SJSA1 (cell line): ENCODE measurements at regions not wholly inside any gene's neighbourhood (a gene's known extent, or its start where the extent isn't known, plus 50 kb on each side); places are given as distances from the start of the nearest gene placed in this dataset.
A peak's percentile ranks its signal among the peaks of the same experiment; 100 is the strongest.
"Not testable (repeated sequence)": the region's sequence is repeated elsewhere in the genome, so short reads cannot be mapped to it uniquely, and the experiment has no call there.

Source experiments
- DNase-seq, 2 experiments: peaks; one replicate each; pipeline ENCODE4 v3.0.0-alpha.2; 2015 to 2020; ENCODE audit warnings: low spot score in 2 of 2, low read depth in 1 of 2
- H3K27ac ChIP-seq: fragments of 250-450 bp; sonication (Bioruptor Pico); 2 replicates; pipeline ENCODE4 v1.5.1; 2020; ENCODE audit warnings: mild to moderate bottlenecking, moderate library complexity
- H3K27me3 ChIP-seq: fragments of 250-450 bp; sonication (Bioruptor Pico); replicated peaks from 2 replicates; pipeline ENCODE4 v1.5.1; 2020; ENCODE audit warnings: mild to moderate bottlenecking, moderate library complexity
- H3K36me3 ChIP-seq: fragments of 250-450 bp; sonication (Bioruptor Pico); 2 replicates; pipeline ENCODE4 v1.5.1; 2020; ENCODE audit warnings: mild to moderate bottlenecking
- H3K4me1 ChIP-seq: fragments of 250-450 bp; sonication (Bioruptor Pico); replicated peaks from 2 replicates; pipeline ENCODE4 v1.6.1; 2021; ENCODE audit warnings: mild to moderate bottlenecking
- H3K4me3 ChIP-seq: fragments of 250-450 bp; sonication (Bioruptor Pico); 2 replicates; pipeline ENCODE4 v1.5.1; 2020; ENCODE audit warnings: mild to moderate bottlenecking
- H3K9me3 ChIP-seq: fragments of 250-450 bp; sonication (Bioruptor Pico); replicated peaks from 2 replicates; pipeline ENCODE4 v1.5.1; 2020; ENCODE audit warnings: mild to moderate bottlenecking

GRCh38 chr12:104878858-104879257 lies 79.2 kb downstream of the SLC41A2 start:
- H3K4me1 ChIP-seq, H3K9me3 ChIP-seq, DNase-seq, H3K27ac ChIP-seq, H3K27me3 ChIP-seq, H3K4me3 ChIP-seq, H3K36me3 ChIP-seq: not testable (repeated sequence)

GRCh38 chr12:104877103-104877705 lies 80.9 kb downstream of the SLC41A2 start:
- Histone ChIP-seq H3K4me1 (no peaks in the 10 kb centered on the region), H3K4me3 (no peak overlapping the region), H3K36me3 (no peaks in the 10 kb centered on the region), H3K27ac (no peak overlapping the region), H3K9me3 (no peaks in the 10 kb centered on the region), H3K27me3 (no peaks in the 10 kb centered on the region)
- peak in 1 of 2 experiments; percentile 16 for DNase-seq

- H3K9me3 ChIP-seq: no peaks in the 10 kb centered on the region
- no peak overlapping the region for H3K4me3 ChIP-seq
- H3K27me3 ChIP-seq: peaks cover 2% of the 10 kb centered on the region; the same call in 1 of the 2 replicates
- no peak overlapping the region for H3K27ac ChIP-seq
- no peaks in the 10 kb centered on the region for H3K4me1 ChIP-seq
- no peaks in the 10 kb centered on the region for H3K36me3 ChIP-seq
- no peak for DNase-seq
These were observed 84.7 kb downstream of the SLC41A2 start for GRCh38 chr12:104873374-104873773.

- H3K4me3 ChIP-seq: no peak overlapping the region
- H3K36me3 ChIP-seq: no peaks in the 10 kb centered on the region
- H3K27me3 ChIP-seq: peaks cover 5% of the 10 kb centered on the region; the same call in 1 of the 2 replicates
- no peak for DNase-seq
- no peak overlapping the region for H3K27ac ChIP-seq
- no peaks in the 10 kb centered on the region for H3K9me3 ChIP-seq
- H3K4me1 ChIP-seq: no peaks in the 10 kb centered on the region
These were observed 87.3 kb downstream of the SLC41A2 start for GRCh38 chr12:104870797-104871196.

GRCh38 chr12:104866291-104866690 lies 91.8 kb downstream of the SLC41A2 start:
- DNase-seq: no peak

GRCh38 chr12:104865080-104865479 lies 93.0 kb downstream of the SLC41A2 start:
- H3K27ac ChIP-seq: no peak overlapping the region
- H3K27me3 ChIP-seq: peaks cover 2% of the 10 kb centered on the region; the same call in 1 of the 2 replicates
- no peaks in the 10 kb centered on the region for H3K36me3 ChIP-seq
- H3K4me1 ChIP-seq: no peaks in the 10 kb centered on the region
- H3K9me3 ChIP-seq: no peaks in the 10 kb centered on the region
- H3K4me3 ChIP-seq: no peak overlapping the region
- DNase-seq: no peak

More at GRCh38 chr12:104866291-104866690, 91.8 kb downstream of the SLC41A2 start:
- no peaks in the 10 kb centered on the region for H3K9me3 ChIP-seq
- H3K4me3 ChIP-seq: no peak overlapping the region
- H3K27ac ChIP-seq: no peak overlapping the region
- H3K36me3 ChIP-seq: no peaks in the 10 kb centered on the region
- peaks cover 5% of the 10 kb centered on the region; the same call in 1 of the 2 replicates for H3K27me3 ChIP-seq
- no peaks in the 10 kb centered on the region for H3K4me1 ChIP-seq

- Histone ChIP-seq H3K4me1 (no peaks in the 10 kb centered on the region), H3K36me3 (no peaks in the 10 kb centered on the region), H3K27ac (no peak overlapping the region), H3K9me3 (no peaks in the 10 kb centered on the region), H3K4me3 (no peak overlapping the region), H3K27me3 (peaks cover 2% of the 10 kb centered on the region; the same call in 1 of the 2 replicates)
- DNase-seq: no peak
These were observed 93.4 kb downstream of the SLC41A2 start for GRCh38 chr12:104864668-104865067.

- Histone ChIP-seq H3K36me3 (no peaks in the 10 kb centered on the region), H3K9me3 (no peaks in the 10 kb centered on the region), H3K4me1 (no peaks in the 10 kb centered on the region), H3K27me3 (peaks cover 2% of the 10 kb centered on the region; the same call in 1 of the 2 replicates), H3K4me3 (no peak overlapping the region), H3K27ac (no peak overlapping the region)
- DNase-seq: no peak
These were observed 94.7 kb downstream of the SLC41A2 start for GRCh38 chr12:104863296-104863948.

GRCh38 chr12:104858611-104859543 lies 99.2 kb downstream of the SLC41A2 start:
- Histone ChIP-seq H3K36me3 (no peaks in the 10 kb centered on the region), H3K27ac (no peak overlapping the region), H3K4me1 (no peaks in the 10 kb centered on the region), H3K9me3 (no peaks in the 10 kb centered on the region), H3K27me3 (no peaks in the 10 kb centered on the region; the same call in 1 of the 2 replicates), H3K4me3 (no peak overlapping the region)
- DNase-seq: no peak

- H3K4me3 ChIP-seq: no peak overlapping the region
- DNase-seq: no peak
- no peaks in the 10 kb centered on the region for H3K36me3 ChIP-seq
- H3K9me3 ChIP-seq: no peaks in the 10 kb centered on the region
- H3K4me1 ChIP-seq: no peaks in the 10 kb centered on the region
- H3K27ac ChIP-seq: no peak overlapping the region
- no peaks in the 10 kb centered on the region; the same call in 1 of the 2 replicates for H3K27me3 ChIP-seq
These were observed 101.6 kb downstream of the SLC41A2 start for GRCh38 chr12:104856531-104856930.

- DNase-seq: no peak
- no peaks in the 10 kb centered on the region for H3K4me1 ChIP-seq
- no peaks in the 10 kb centered on the region for H3K36me3 ChIP-seq
- no peaks in the 10 kb centered on the region for H3K9me3 ChIP-seq
- H3K4me3 ChIP-seq: no peak overlapping the region
- no peaks in the 10 kb centered on the region; the same call in 1 of the 2 replicates for H3K27me3 ChIP-seq
- H3K27ac ChIP-seq: no peak overlapping the region
These were observed 102.5 kb downstream of the SLC41A2 start for GRCh38 chr12:104855599-104855998.

- no peaks in the 10 kb centered on the region for H3K9me3 ChIP-seq
- no peaks in the 10 kb centered on the region; the same call in 1 of the 2 replicates for H3K27me3 ChIP-seq
- H3K4me1 ChIP-seq: no peaks in the 10 kb centered on the region
- no peak overlapping the region for H3K27ac ChIP-seq
- no peaks in the 10 kb centered on the region for H3K36me3 ChIP-seq
- DNase-seq: no peak
- no peak overlapping the region for H3K4me3 ChIP-seq
These were observed 105.2 kb downstream of the SLC41A2 start for GRCh38 chr12:104852896-104853295.

- H3K36me3 ChIP-seq: no peaks in the 10 kb centered on the region
- no peak overlapping the region for H3K27ac ChIP-seq
- no peaks in the 10 kb centered on the region for H3K4me1 ChIP-seq
- H3K27me3 ChIP-seq: no peaks in the 10 kb centered on the region; the same call in 1 of the 2 replicates
- H3K9me3 ChIP-seq: no peaks in the 10 kb centered on the region
- DNase-seq: no peak
- H3K4me3 ChIP-seq: no peak overlapping the region
These were observed 106.0 kb downstream of the SLC41A2 start for GRCh38 chr12:104852102-104852501.
